ENCODE measurements at regions not wholly inside any gene's neighbourhood (a gene's known extent, or its start where the extent isn't known, plus 50 kb on each side); places are given as distances from the start of the nearest gene placed in this dataset.

DNA sequence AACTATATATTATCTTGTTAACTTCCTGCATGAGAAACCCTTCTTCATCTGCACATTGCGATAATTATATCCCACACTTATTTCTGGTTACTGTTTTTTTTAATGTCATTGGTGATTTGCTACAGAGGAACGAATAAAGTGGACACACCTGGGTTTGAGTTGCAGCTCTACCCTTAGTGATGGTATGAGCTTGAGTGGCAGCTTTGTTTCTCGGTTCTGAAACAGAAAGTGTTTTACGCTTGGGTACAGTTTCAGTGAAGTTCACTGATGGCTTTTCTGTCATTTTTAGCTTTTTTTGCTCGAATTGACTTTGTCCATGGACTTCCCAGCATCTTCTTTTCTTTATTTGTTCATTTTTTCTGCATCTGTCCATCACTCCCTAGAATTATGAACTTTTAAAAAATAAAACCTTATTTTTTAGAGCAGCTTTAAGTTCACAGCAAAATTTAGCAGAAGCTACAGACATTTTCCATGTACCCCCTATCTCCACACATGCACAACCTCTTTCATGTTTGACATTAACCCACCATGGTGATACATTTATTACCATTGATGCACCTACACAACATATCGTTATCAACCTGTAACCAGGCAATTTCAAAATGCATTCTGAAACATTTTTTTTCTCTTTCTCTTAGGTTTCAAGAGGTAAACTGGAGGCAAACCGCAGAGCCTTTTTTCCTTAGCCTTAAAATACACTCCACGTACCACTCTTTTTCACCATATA, 1041.6 kb upstream of the PRKX start:
- TF ChIP-seq, protein P1, sequence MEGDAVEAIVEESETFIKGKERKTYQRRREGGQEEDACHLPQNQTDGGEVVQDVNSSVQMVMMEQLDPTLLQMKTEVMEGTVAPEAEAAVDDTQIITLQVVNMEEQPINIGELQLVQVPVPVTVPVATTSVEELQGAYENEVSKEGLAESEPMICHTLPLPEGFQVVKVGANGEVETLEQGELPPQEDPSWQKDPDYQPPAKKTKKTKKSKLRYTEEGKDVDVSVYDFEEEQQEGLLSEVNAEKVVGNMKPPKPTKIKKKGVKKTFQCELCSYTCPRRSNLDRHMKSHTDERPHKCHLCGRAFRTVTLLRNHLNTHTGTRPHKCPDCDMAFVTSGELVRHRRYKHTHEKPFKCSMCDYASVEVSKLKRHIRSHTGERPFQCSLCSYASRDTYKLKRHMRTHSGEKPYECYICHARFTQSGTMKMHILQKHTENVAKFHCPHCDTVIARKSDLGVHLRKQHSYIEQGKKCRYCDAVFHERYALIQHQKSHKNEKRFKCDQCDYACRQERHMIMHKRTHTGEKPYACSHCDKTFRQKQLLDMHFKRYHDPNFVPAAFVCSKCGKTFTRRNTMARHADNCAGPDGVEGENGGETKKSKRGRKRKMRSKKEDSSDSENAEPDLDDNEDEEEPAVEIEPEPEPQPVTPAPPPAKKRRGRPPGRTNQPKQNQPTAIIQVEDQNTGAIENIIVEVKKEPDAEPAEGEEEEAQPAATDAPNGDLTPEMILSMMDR (IDR thresholded peaks at IDR 0.05): no peak
- TF ChIP-seq POLR2A (IDR thresholded peaks at IDR 0.05): no peak
- Histone ChIP-seq H3K4me3 (no peak overlapping the region), H3K9me3 (no peaks in the 10 kb centered on the region), H3K27me3 (no peaks in the 10 kb centered on the region), H3K27ac (no peak overlapping the region), H3K4me1 (no peaks in the 10 kb centered on the region), H3K36me3 (no peaks in the 10 kb centered on the region)
- DNase-seq: no peak
- intact Hi-C loops (cut with DNase I; ENCODE audit: low total_unique reads): no loop called here

GRCh38 chrX:4741024-4741423, 1027.6 kb upstream of the PRKX start:
- TF ChIP-seq POLR2A (IDR thresholded peaks at IDR 0.05): no peak
- TF ChIP-seq, protein P1 (IDR thresholded peaks at IDR 0.05): no peak
- Histone ChIP-seq H3K36me3 (no peaks in the 10 kb centered on the region), H3K4me1 (no peaks in the 10 kb centered on the region)

GRCh38 chrX:4735299-4735698, 1021.9 kb upstream of the PRKX start:
- DNase-seq: no peak
- no peak for TF ChIP-seq POLR2A (IDR thresholded peaks at IDR 0.05)
- TF ChIP-seq, protein P1 (IDR thresholded peaks at IDR 0.05): no peak
- Histone ChIP-seq H3K27ac (no peak overlapping the region), H3K9me3 (no peaks in the 10 kb centered on the region), H3K27me3 (no peaks in the 10 kb centered on the region), H3K4me3 (no peak overlapping the region), H3K4me1 (no peaks in the 10 kb centered on the region), H3K36me3 (no peaks in the 10 kb centered on the region)
- intact Hi-C loops (cut with DNase I; ENCODE audit: low total_unique reads): no loop called here

More at GRCh38 chrX:4741024-4741423, 1027.6 kb upstream of the PRKX start:
- intact Hi-C loops (cut with DNase I; ENCODE audit: low total_unique reads): no loop called here
- DNase-seq: no peak
- no peaks in the 10 kb centered on the region for H3K9me3 ChIP-seq
- H3K27me3 ChIP-seq: no peaks in the 10 kb centered on the region
- H3K27ac ChIP-seq: no peak overlapping the region
- no peak overlapping the region for H3K4me3 ChIP-seq

- Histone ChIP-seq H3K9me3 (no peaks in the 10 kb centered on the region), H3K4me1 (no peaks in the 10 kb centered on the region), H3K27ac (no peak overlapping the region), H3K27me3 (no peaks in the 10 kb centered on the region), H3K36me3 (no peaks in the 10 kb centered on the region), H3K4me3 (no peak overlapping the region)
- intact Hi-C loops (cut with DNase I; ENCODE audit: low total_unique reads): no loop called here
- DNase-seq: no peak
- TF ChIP-seq, protein P1 (IDR thresholded peaks at IDR 0.05): no peak
- no peak for TF ChIP-seq POLR2A (IDR thresholded peaks at IDR 0.05)
These were observed 997.4 kb upstream of the PRKX start for GRCh38 chrX:4710618-4711433.

Data from uterus (tissue), 3 donors.